RKO (cell line): ENCODE measurements at regions not wholly inside any gene's neighbourhood (a gene's known extent, or its start where the extent isn't known, plus 50 kb on each side); places are given as distances from the start of the nearest gene placed in this dataset.
A peak's percentile ranks its signal among the peaks of the same experiment; 100 is the strongest.
"Not testable (repeated sequence)": the region's sequence is repeated elsewhere in the genome, so short reads cannot be mapped to it uniquely, and the experiment has no call there.

ENCODE experiments used
- DNase-seq: peaks from one replicate; pipeline ENCODE4 v3.0.0-alpha.2; 2016; ENCODE audit warnings: low spot score

DNA sequence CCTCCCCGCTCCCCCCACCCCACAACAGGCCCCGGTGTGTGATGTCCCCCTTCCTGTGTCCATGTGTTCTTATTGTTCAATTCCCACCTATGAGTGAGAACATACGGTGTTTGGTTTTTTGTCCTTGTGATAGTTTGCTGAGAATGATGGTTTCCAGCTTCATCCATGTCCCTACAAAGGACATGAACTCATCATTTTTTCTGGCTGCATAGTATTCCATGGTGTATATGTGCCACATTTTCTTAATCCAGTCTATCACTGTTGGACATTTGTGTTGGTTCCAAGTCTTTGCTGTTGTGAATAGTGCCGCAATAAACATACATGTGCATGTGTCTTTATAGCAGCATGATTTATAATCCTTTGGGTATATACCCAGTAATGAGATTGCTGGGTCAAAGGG lies 104.3 kb downstream of the MTPN start:
- not testable (repeated sequence) for DNase-seq

DNA sequence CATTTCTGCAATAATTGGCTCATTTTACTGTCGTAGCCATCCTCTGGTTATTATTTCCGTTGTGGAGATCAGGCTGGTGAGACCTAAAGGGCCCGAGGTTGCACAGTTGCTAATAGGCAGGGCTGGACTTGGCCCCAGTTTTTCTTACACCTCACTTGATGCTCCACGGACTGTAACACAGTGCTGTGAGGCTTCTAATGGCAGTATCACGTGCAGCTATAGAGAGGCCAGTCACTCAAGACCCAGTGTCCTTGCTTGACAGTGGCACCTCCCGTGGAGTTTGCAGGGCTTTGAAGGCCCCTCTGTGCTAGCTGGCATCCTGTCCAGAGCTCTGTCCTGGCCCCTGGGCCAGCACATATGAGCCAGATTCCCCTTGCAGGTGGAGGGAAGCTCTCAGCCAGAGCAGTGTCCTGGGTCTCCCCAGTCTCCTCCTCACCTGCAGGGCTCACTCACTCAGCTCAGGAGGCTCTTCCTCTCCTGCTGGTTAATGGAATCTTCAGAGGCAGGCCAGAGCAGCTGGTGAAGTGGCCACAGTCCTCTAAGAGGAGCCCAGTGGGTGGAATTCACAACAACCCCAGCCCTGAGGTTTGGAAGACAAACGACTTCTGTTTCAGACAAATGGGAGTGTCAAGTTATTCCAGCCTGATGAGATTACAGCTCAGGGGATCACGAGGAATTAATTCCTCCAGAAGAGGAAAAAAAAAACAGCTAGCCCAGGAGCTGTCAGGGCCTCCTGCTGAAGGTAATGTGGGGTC lies 114.2 kb upstream of the FAM180A start:
- DNase-seq, result no peak

DNA sequence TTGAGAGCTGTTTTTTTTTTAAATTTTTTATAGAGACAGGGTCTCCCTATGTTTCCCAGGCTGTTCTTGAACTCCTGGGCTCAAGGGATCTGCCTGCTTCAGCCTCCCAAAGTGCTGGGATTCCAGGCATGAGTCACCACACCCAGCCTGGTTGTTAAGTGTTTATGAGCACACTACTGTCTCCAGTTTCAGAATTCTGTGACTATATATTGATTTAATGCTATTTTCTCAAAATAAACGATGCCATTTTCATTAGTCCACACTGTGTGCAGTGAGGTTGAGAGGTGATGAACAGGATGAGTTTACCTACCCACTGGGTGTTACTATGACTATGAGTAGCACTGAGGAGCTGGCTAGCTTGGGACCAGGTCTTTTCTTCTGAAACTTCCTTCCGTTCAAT lies 110.9 kb upstream of the FAM180A start:
- DNase-seq, result no peak

DNA sequence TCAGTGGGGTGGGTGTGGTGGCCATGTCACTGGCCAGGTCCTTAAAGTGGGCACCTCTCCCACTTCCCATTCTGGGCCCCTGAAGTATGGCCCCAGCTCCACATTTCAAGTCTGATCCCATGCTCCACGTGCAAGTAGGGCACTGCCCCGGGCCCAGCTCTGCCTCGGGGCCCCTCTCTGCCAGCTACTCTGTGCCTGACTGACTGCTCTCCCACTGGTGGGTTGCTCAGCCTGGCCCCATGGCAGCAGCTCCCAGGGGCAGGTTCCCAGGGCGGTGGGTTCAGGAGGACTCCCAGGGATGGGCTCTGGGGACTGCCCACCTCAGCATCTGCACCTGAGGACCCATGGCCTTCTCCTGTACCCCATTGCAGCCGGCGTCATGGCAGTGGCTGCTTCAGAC lies 110.2 kb upstream of the FAM180A start:
- no peak for DNase-seq

DNA sequence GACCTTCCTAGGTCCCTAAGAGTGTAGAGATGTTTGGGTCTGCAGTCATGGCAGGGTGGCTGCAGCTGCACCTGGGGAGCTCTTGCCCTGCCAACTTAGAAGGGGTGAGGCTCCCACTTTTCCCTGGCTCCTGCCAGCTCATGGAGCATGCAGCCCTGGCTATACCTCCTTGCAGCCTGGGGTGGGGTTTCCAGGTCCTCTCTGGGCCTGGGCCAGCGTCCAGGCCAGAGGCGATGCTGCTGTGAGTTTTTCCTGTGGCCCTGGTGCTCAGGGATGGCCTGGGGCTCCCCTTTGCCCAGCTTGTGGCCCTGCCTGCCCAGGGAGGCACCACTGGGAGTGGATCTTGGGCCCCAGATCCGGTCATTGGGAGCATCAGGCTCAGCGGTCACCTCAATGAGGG lies 109.8 kb upstream of the FAM180A start:
- DNase-seq, result no peak

DNA sequence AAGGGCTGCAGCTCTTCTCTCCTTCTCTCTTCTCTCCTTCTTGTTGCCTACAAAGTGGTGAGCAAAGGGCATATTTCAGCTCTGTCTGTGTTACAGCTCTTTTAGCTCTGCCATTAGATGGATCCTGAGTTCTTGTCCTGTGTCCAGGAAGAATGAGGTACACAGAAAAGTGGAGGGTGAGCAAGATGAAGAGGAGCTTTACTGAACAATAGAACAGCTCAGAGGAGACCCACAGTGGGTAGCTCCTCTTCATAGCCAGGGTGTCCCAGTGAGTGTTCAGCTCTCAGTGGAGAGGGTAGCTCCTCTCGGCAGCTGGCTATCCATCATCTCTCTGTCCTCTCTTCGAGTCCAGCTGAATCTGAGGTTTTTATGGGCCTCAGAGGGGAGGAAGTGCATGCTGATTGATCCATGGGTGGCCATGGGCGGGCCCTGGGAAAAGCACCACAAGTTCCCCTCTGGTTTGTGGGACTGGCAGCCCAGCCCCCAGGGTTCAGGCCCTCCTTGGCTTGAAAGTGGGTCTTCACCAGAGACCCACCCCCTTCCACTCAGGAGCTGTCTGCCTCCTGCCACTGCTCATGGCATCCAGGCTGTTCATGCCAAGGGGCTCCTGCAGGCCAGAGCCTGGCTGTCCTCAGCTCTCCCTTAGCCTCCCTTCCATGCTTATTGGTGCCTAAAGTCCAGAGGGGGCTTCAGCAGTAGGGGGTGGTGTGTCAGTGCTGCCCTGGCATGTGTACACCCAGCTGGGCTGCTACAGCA lies 109.1 kb upstream of the FAM180A start:
- DNase-seq, result no peak

DNA sequence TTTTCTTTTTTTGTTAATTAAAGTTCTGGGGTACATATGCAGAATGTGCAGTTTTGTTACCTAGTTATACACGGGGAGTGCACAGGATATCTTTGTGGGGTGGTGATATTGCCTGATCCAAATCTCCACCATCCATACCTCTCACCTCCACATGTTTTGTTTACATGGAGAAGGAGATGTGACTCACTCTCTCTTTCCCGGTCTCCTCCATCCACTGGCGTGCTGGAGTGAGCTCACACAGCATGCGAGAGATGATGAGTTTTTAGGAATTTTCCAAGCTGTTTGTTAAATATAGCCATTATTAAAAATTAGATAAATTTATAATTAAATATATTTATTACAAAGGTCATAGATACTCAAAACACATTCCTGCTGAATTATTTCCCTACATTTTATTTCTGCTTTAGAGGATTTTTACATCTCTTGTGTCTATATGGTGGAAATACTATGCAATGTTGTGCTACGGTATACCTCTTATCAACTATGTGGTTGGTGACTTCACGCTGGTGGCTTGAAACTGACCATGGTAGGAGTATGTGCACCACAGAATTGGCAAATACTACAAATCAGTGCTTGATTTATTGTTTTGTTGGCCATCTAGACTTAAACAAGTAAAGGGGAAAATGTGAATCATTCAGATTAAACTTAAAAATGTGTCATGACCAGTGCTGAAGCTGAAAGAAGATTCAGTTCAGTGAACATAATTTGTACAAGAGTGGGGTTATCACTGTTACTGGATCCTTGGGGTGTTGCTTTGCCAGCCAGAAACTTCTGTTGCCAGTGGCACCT lies 107.9 kb upstream of the FAM180A start:
- peak; percentile 18 for DNase-seq

DNA sequence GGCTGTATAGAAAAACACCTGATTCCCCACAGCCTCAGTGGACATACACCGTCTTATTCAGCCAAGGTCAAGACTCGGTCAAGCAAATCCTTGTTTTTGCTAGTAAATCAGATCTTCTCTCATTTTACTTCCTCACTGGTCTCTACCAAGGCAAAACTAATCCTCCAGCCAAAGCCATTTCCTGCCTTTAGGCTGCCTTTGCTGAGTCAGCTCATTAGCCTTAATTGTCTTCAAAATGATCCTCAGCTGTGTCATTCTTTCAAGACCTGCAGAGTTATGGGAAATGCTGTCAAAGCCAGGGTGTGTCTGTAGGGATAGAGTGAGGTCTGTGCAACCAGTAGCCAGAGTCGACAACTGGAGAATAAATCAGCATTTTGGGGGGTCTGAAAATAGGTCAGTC lies 107.2 kb upstream of the FAM180A start:
- peak; percentile 50 for DNase-seq

DNA sequence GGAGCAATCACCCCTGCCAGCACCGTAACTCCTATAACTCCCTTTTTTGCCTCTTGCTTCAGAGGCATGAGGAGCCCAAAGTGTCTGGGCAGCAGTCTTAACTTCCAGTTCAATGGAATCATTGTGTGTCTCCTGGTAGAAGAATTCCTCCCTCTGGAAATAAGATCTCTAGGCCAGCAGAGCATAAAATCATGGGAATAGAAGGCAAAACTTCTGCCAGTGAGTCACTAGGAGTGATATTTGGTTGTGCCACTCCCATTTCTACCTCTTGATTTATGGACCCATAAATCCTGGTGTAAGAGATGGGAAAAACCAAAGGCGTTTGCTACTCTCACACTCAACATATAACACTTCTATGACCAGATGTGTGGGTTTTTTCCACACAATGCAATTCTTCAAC lies 104.9 kb upstream of the FAM180A start:
- DNase-seq, result no peak

DNA sequence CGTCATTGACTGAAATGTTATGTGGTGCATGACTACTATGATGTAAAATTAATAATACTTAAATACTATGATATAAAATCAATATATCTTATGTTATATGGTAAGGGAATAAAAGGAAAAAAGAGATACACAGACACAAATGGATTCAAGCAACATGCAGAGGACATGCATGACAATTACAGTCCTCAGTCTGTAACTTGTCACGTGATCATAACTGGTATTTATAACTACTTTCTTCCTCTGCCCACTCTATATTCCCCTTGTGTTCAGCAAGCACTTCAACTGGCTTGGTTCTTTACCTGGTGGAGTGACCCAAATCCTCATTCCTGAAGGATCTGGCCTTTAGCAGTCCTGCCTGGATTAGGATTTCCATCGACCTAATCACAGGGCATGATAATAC lies 104.4 kb upstream of the FAM180A start:
- no peak for DNase-seq

DNA sequence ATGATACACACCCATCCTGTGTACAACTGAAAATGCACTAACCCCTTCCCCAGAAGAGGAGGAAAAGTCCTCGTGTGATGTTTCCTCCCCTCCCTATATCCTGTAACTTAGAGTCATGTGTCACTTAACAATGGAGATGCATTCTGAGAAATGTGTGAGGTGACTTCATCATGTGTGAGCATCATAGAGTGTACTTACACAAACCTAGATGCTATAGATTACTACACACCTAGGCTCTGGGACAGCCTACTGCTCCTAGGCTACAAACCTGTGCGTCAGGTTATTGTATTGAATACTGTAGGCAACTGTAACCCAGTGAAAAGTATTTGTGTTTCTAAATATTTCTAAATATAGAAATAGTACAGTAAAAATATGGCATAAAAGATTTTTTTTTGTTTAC lies 98.6 kb upstream of the FAM180A start:
- no peak for DNase-seq

DNA sequence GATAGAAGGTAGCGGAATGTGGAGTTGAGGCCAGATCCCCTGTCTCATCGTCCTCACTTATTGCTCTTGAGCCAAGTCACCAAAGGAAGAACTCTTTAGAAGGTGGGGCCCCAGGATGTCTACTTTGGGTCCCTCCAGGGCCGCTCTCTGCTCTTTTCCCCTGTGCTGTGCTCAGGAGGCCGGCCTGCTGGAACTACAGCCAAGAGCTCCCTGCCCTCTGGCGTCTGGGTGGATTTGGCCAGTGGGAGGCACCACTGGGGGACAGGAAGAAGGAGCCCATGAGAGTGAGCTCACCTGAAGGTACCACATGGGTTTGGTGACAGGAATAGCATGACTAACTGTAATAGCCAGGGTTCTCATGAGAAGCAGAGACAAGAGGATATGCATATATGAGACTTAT lies 97.7 kb upstream of the FAM180A start:
- no peak for DNase-seq

DNA sequence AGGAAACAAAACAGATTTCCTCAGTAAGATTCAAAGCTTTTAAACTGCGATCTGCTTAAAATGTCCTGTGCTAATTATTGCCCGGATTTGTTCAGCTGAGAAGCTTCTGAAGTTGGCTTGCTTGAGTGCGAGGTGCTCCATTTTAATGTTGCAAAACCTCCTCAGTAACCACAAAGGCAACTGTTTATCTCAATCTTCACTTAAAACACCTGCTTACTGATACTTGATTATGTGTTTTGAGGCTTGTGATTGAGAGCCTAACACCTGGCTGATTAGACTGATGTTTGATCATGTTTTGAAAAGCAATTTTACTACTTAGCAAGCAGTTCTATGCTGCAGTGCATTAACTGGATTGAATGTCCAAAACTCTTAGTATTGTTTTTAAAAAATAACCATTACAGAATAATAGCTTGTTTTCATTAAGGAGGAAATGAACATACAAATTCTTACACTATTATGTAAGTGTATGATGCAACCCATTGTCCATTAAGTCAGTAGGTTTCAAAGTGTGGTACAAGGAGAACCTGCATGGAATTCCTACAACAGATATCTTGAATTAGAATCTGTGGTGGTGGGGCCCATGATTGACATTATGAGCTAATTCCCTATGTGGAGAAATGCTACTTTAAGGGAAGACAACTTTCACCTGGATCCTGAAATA lies 96.9 kb upstream of the FAM180A start:
- DNase-seq, result no peak

DNA sequence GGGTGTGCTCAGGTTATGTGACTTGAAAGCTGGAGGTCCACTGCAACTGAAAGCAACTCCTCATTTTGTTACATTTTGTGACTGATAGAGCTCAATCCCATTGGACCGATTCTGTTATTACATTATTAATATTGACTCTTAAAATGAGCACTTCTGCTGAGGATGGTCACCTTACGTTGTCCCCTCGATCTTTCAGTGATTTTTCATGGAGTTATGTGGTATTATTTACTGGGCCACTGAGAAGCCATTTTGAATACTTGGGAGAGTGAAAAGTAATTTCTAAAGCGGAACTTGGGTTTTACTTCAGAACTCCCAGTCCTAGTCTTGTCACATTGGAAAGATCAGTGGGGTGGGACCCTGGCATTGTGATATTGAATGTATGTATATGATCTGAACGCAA lies 96.3 kb upstream of the FAM180A start:
- DNase-seq, result no peak

DNA sequence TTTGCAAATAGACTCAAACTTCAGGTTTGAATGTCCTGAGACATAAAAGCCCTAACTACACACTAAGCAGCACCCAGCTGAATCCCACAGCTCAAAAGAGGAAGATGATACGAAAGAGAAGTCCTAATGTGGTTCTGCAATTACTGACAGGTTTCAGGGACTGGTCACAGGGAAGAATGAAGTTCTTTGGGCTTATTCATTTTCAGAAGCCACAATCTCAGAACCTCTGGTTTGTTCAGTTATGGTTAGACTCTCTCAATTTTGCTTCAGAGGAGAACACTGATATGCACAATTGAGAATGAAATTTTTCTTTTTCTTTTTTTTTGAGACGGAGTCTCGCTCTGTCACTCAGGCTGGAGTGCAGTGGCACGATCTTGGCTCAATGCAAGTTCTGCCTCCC lies 94.6 kb upstream of the FAM180A start:
- DNase-seq, result no peak

DNA sequence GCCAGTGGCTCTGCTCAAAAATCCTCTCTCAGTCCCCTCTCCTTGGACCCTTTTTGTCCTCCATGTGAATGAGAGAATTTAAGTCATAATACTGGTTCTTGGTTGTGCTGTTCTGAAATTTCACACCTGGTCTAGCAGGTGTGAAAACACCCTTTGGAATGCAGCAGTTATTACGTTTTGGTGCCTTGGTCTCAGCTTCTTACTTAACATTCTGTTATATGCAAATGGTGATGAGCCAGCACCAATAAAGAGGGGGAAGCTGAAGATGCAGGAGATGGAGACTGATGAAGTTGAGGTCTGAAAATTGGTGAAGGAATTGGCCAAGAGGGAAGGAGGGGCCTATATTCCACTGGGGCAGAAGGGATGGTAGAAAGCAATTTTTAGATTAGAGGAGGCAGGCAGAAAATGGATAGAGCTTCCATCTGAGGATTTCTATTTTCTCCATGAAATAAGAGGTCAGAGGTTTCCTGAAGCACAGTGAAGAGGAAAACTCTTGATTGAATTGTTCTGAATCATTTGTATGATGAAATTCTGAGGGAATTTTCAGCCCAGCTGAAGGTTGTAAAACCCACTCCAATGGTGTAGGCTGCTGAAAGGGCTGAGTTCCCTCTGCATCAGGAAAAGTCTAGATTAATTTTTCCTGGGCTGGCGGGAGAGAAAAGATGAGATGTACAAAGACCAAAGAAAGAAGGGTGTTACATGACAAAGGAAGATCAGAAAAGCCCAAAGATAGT lies 94.0 kb upstream of the FAM180A start:
- no peak for DNase-seq

DNA sequence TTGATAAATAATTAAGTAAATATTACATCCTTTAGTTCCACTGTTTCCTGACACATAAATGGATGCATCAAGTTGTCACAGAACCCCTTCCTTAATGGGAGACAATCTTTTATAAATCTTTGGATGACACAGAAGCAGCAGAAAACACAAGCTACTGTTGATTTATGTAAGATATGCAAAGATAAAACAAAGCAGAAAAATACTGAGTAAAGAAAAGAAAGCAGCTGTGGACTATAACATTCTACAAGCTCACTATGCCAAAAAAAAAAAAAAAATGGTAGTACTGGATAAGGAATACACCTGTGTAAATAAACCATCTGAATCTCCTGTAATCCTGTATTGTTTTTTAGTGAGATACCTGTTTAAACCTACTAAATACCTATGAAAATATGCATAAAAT lies 92.0 kb upstream of the FAM180A start:
- DNase-seq, result no peak

DNA sequence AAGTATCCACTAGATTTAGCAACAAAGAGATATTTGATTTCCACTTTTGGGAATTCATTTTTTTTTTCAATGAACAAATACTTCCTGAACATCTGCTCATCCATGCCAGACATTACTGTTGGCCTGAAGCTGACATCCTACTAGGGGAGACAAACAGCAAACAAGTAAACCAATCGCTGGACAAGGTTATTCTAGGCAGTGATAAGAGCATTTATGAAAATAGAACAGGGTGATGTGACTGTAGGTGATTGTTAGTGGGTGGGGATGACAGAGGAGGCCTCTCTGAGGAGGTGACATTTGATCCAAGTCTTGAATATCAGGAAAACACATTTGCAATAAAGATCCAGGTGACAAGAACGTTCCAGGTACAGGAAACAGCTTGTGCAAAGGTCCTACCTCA lies 89.1 kb upstream of the FAM180A start:
- DNase-seq, result no peak

DNA sequence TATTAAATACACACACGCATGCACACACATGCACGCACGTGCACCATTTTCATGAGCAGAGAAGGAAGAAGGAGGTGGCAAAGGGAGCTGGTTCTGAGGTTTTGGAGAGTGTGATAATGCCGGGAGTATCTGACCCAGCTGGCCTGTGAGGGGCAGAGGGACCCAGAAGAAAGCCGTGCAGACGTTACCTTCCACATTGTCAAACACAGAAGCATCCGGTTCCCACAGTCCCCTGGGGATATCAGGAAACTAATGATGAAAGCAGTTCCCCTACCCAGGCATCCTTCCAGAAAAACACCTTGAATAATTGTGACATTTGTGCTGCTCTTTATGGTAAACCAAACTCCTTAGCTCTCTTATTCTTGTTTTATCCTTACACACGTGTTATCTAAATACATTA lies 85.7 kb upstream of the FAM180A start:
- DNase-seq, result no peak

DNA sequence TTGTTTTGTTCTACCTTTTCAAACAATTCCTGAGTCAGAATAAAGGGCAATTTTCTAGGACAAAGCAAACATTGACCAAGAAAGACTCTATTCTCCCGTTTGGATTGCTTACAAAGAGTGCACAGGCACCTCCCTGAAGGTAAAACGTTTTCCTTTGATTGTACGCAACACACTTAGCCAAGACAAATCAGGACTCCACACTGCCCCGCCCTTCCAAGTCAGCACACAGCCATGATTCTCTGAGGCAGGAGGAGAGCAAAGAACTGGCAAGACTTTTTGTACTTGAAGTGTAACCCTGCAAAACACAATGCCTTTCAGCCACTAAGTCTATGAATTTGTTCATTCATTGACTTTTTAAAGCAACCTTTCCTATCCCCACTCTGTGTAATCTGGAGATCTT lies 85.0 kb upstream of the FAM180A start:
- DNase-seq, result no peak

DNA sequence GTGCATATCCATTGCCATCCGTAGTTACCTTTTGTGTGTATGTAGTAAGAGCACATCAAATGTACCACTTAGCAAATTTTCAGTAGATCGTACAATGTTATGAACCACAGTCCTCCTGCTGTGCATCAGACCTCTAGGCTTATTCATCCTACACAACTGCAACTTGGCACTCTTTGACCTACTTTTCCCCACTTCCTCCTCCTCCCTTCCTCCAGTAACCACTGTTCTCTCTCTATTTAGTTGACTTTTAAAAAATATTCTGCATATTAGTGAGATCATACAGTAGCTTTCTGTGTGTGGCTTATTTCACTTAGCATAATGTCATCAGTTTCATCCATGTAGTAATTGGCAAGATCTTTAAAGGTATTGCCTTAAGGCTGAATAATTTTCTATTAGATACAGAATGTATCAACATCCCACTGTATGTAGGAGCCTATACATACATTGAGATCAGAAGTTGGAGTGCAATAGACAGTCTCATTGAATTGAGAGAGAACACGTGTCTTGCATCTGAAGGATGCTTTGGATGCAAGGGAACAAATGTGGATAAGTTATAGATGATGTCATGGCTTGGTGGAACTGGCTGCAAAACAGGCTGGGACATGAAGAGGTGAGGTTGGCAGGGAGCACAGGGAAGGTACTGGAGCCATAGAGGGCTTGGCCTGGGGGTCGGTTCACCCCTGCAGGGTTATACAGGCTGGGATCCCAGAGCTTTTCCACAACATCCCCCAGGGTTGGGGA lies 83.0 kb upstream of the FAM180A start:
- DNase-seq, result no peak
